CD4-positive, alpha-beta T cell treated with Interleukin-6 for 4 hours (primary cell): ENCODE measurements at regions not wholly inside any gene's neighbourhood (a gene's known extent, or its start where the extent isn't known, plus 50 kb on each side); places are given as distances from the start of the nearest gene placed in this dataset.

ENCODE experiments used
- DNase-seq: peaks from one replicate; pipeline ENCODE4 v3.0.0-alpha.2; 2020; ENCODE audit warnings: mixed read lengths

GRCh38 chr6:56345376-56345995 is 98.1 kb upstream of the COL21A1 start:
- DNase-seq: no peak

GRCh38 chr6:56343295-56343694 is 95.9 kb upstream of the COL21A1 start:
- no peak for DNase-seq

- DNase-seq: no peak
Observed at GRCh38 chr6:56339524-56339923, 92.1 kb upstream of the COL21A1 start.

- no peak for DNase-seq
Observed at GRCh38 chr6:56335726-56336125, 88.3 kb upstream of the COL21A1 start.

GRCh38 chr6:56334937-56335336 is 87.6 kb upstream of the COL21A1 start:
- DNase-seq: no peak

- DNase-seq: no peak
Observed at GRCh38 chr6:56329271-56330050, 82.1 kb upstream of the COL21A1 start.

GRCh38 chr6:56328728-56329090 is 81.3 kb upstream of the COL21A1 start:
- no peak for DNase-seq

- DNase-seq: no peak
Observed at GRCh38 chr6:56327946-56328727, 80.8 kb upstream of the COL21A1 start.

- DNase-seq: no peak
Observed at GRCh38 chr6:56324396-56324795, 77.0 kb upstream of the COL21A1 start.

- DNase-seq: no peak
Observed at GRCh38 chr6:56318851-56319250, 71.5 kb upstream of the COL21A1 start.

GRCh38 chr6:56314683-56315523 is 67.5 kb upstream of the COL21A1 start:
- no peak for DNase-seq

GRCh38 chr6:56311533-56312448 is 64.4 kb upstream of the COL21A1 start:
- DNase-seq: no peak

GRCh38 chr6:56311061-56311460 is 63.7 kb upstream of the COL21A1 start:
- DNase-seq: no peak

GRCh38 chr6:56310241-56310640 is 62.9 kb upstream of the COL21A1 start:
- no peak for DNase-seq

- DNase-seq: no peak
Observed at GRCh38 chr6:56299916-56300315, 52.5 kb upstream of the COL21A1 start.

- DNase-seq: no peak
Observed at GRCh38 chr6:56297022-56297989, 49.9 kb upstream of the COL21A1 start.
